SKM-1 treated with dmso at 0.1 percent for 144 hours (cell line): ENCODE measurements at regions not wholly inside any gene's neighbourhood (a gene's known extent, or its start where the extent isn't known, plus 50 kb on each side); places are given as distances from the start of the nearest gene placed in this dataset.

Experiments
- DNase-seq: peaks from one replicate; lab custom pipeline; 2025; ENCODE audit not compliant: unreplicated experiment; lab: John Stamatoyannopoulos, UW

DNA sequence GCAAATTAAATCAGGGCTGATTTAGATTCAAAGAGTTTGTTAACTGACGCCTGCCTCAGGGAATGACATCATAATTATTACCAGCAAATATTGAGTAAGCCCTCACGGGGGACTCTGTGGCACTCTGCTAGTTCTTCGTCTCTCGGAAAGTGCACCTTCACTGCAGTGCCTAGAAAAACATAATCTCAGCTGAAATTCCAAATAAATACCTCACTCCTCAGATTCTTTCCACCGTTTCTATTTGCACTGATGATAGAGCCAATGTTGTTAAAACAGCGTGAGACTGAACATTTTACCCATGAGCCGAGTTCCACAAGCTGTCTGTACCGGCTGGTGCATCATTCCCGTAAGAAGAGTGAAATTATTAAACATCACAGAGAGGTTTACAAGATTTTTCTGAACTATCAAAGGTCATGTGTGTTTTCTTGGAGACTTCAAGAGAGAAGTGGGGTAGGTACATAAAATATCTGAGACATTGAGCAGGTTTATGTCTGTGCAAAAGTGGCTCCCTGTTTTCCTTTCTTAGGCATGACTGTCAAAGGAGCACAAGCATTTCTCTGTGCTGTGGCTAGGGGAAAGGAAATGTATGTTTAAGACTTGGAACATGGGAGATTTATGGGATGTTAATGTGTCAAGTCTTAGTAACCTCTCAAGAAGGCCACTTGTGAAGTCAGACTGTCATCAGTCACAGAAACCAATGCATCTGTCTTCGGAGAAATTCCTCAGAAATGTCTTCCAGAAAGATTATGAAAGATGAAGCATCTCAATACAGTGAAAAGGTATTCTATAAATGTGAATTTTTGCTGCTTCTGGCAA, 119.6 kb downstream of the CBLL2 start:
- no peak for DNase-seq

DNA sequence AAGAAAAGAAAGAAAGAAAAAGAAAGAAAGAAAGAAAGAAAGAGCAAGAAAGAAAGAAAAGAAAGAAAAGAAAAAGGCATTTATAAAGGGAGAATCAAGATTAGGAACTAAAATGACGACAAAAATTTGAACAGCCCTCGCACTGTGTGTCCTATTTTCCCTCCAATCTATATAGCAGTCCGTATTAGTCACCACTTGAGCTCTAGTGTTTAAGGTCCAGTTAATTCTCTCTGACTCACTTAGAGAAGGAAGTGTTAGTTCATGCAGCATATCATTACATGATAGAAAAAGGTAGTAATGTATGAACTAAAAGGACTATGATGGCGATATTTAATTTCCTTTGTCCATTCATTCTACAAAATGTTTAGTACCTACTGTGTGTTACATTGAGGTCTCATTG, 122.7 kb downstream of the CBLL2 start:
- no peak for DNase-seq

DNA sequence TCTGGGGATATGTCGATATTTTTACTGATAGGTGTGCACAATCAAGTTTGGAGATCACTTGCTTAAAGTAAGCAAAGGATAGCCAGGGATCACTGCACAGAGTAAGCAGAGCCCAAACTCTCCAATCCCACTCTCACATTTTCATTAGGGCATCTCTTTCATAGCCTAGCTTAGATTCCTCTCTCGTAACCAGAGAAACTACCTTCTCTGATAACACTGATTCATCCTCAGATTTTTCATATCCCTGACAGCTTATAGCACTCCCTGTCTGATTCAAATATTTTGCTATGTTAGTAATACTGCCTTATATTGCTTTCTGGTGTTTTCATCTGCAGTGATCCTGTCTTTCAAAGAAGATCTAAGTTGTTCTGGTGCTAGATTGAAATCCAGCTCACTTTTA, 123.7 kb downstream of the CBLL2 start:
- no peak for DNase-seq

DNA sequence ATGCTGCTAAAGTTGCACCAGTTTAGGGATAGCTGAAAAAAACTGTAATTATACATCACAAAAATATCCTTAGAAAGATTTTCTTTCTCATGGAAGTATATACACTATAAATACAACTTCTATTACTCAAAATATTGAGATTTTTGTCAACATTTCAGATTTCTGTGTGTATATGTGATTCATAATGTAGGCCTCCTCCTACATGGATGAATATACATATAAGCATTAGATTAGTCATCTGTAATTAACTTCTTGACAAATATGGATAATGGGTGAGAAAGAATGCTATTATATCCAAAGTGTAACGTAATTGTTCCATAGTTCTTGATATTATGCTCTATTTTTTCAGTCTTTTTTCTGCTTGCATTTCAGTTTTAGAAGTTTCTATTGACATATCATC, 124.9 kb downstream of the CBLL2 start:
- no peak for DNase-seq

DNA sequence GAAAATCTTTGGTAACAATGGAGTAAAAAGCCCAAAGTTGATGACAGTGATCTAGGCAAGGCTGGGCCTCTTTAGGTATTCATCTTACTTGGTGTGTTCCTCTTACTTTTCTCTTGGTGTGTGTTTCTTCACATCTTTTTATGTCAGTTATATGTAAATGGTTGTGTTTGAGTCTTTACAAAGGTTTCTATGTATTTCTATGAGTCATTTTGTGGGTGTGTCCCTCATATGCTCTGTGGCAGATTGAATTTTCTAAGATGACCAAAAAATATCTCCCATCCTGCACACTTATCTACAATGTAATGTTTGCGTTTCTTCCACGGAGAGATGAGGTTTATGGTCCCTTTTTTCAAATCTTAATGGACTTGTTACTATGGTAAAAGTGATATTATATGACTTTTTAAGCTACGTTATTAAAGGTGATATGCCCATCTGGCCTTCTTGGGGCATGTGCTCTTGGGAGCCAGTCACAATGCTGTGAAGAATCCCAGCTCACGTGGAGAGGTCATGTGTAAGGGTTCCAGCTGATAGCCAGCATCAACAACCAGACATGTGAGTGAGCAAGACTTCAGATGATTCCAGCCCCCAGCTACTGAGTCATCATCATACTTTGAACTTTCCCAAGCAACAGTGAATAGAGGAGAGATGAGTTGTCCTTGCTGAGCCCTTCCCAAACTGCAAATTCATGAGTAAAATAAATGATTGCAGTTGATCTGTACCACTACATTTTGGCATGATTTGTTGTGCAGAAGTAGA, 126.9 kb downstream of the CBLL2 start:
- no peak for DNase-seq

DNA sequence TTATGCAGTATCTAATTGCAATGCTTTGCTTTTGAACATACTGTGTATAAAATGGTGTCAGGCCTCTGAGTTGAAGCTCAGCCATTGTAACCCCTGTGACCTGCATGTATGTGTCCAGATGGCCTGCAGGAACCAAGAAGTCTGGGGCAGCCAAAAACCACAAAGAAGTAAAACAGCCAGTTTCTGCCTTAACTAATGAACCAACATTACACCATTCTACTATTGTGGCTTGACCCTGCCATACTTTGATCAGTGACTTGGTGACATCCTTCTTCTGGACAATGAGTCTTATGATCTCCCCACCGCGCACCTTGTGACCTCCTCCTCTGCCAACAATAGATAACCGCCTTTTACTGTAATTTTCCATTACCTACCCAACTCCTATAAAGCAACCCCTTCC, 131.6 kb downstream of the CBLL2 start:
- DNase-seq, result no peak

DNA sequence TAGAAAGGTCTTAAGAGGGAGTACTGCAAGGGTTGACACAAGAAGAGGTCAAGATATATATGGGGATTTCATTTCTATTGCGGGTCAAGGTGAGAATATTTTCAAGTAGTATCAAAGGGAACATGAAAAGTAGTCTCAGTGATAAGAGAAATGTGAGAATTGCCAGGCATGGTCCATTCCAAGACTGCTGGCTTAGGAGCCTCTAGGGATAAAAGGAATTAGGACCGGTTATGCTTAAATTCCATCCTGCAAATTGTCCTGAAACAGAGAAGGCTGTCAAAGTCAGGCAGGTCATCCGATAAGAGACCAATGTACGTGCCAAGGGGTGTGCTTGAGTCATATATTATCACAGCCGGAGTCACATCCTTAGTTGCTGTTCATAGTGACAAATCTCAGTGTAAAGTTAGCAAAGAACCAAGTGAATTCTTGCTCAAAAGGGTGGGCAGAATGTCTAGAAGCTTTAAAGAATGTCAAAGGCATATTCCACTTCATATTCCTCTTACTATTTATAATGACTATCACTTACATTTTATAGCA, 133.6 kb downstream of the CBLL2 start:
- DNase-seq, result no peak

DNA sequence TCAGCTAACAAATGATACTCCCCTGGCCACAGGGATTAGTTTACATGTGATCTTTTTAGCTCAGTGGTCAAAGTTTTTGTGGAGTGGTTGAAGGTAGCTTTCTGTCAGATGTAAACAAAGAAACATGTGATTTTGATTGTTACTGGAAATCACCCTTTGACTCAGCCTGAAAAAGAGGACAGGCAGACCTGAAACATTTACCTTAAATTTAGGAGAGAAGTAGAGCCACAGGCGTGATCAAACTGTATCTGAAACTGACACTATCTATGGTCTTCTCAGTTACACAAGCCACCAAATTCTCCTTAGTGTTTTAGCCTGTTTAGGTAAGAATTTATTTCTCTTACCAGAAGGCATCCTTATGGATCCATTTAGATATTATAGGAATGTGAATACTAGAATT, 136.7 kb downstream of the CBLL2 start:
- DNase-seq, result no peak

DNA sequence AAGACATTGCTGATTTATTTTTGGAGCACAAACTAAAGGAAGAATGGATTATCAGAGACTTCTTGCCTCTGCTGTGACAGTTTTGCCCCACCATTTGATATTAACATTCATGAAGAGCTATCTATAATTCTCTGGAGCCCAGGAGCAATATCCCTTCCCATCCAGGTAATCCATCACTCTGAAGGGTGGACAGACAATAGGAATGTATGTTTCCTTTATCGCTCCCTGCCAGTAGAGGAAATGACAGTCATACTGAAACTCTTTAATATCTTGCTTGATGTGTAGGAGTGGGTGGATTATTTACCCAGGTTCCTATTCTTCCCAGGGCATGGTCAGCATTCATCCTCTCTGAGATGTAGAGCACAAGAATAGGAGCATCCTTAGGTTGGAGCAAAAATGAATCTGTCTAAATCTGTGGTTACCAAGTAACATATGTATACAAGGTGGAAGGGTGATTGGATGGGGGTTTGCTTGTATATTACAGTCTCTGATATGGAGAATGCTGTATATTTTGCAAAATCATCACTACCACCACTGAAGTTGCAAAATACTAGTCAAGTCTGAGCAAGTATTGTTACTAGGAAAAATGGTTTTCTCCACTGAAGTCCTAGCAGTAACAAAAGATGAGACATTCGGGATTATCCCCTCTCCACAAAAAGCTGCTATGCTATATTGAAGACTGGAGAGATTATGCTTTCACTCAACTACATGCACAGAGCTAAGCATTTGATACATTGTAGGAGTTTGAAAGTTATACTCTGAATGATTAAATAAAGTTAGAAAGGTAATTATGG, 151.6 kb downstream of the CBLL2 start:
- DNase-seq, result no peak

DNA sequence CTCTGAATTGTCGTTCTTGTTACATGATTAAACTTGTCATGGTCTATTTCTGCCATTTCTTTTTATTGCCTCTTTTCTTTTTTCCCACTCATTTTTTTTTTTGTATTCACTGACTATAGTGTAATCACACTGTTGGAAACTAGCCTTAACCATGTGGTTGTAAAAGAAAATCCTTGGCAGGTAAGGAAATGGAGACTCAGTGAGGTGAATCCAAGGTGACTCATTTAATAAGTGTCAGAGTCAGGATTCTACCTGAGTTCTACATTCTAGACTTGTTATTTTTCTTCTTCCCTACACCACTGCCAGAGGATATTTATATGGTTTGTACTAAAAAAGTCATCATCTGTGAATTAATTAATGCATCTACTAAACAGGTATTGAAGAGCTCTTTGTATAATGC, 152.2 kb downstream of the CBLL2 start:
- no peak for DNase-seq

DNA sequence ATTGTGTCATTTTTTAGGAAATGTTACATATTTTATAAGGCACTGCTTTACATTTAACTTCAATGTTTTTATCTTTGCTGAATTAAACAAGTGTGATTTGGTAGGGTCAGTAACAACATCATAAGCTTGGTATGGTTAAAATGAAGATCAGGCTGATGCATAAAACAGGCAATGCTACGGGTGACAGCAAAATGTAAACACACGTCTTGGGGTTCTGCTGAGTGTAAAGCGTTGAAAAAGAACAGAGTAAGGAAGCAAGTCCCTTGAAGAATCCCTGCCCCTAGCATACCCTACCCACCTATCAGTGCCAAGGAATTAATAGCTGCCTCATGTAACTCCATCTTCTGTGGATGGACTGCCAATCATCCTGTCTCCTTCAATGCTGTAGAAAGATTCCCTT, 157.0 kb downstream of the CBLL2 start:
- DNase-seq, result no peak

DNA sequence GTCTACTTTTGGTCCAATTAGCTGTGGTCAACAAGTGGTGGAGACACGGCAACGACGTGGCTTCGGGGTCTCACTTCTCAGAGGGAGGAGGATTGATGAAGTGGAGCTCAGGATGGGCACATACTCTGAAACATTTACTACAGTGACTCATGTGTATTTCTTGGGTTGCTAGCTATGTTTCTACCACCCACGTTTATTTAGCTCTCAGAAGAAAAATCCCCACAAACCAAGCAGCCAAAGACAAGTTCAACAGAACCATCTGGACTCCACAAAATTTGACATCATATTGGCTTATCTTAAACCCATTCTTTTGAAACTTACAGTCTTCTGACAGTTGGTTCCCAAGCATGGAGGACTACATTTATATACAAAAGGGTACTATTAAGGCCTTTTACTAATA, 158.0 kb downstream of the CBLL2 start:
- no peak for DNase-seq

DNA sequence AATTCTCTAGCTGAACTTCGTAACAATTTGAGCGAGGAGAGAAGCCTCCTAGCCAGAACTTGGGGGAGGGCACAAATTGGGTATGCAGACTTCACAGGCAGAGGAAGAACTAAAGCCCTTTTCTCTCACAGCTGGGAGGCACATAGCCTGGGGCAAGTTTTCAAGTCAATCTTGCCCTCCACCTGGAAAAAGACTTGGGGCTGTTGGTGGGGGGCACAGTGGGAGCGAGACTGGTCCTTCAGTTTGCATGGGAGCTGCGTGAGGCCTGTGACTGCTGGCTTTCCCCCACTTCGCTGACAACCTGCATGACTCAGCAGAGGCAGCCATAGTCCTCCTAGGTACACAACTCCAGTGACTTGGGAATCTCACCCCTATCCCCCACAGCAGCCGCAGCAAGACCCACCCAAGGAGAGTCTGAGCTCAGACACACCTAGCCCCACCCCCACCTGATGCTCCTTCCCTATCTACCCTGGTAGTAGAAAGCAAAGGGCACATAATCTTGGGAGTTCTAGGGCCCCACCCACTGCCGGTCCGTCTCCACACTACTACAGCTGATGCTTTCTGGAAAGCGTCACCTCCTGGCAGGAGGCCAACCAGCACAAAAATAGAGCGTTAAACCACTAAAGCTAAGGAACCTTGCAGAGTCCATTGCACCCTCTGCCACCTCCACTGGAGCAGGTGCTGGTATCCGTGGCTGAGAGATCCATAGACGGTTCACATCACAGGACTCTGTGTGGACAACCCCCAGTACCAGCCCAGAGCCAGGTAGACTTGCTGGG, 160.8 kb downstream of the CBLL2 start:
- no peak for DNase-seq

DNA sequence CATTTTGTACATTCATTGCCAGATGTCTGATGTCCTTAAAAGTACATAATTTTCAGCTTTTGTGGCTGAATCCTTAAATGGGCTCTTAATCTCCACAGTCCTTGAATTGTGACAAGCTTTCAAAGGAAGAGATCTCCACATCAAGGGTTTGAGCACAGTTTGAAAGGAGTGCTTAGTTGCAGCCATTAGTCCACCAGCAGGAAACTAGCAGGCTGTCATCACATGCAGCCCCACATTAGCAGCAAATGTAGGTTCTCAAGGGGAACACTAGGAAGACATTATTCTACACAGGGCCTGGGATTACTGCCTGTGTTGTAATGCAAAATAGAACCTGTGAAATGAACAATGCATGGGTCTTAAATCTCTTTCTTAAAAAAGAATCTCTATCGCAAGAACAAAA, 173.2 kb downstream of the CBLL2 start:
- no peak for DNase-seq

DNA sequence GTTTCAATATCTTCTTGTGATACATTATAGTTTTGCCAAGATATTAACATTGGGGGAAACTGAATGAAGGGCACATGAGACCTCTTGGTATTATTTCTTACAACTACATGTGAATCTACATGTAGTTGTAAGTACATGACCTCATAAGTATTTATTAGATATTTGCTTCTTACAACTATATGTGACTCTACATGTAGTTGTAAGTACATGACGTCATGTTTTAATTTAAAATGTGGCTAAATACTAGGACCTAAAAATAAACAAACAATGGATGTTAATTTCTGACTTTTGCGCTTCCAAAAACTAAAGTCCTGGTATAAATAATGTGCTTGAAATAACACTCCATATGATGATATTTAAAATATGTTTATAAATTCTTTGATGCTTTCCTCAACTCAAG, 190.2 kb downstream of the CBLL2 start:
- DNase-seq, result no peak

DNA sequence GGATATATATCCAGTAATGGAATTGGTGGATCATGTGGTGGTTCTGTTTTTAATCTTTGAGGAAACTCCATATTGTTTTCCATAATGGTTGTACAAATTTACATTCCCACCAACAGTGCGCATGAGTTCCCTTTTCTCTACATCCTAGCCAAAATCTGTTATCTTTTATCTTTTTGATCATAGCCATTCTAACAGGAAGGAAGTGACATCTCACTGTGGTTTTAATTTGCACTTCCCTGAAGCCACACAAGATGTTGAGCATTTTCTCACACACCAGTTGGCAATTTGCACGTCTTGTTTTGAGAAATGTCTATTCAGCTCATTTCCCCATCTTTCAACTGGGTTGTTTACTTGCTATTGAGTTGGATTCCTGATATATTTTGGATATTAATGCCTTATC, 194.9 kb downstream of the CBLL2 start:
- DNase-seq, result no peak

DNA sequence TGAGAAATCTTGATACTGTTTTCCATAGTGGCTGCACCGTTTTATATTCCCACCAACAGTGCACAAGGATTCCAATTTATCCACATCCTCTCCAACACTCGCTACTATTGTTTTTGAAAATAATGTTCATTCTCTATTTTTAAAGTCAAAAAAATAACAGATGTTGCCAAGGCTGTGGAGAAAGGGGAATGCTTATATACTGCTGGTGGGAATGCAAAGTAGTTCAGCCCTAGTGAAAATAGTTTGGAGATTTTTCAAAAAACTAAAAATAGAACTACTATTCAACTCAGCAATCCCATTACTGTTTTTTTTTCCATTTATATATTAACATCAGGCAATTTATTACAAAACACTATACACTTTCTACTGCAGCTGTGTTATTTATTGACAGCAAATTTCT, 208.7 kb downstream of the CBLL2 start:
- DNase-seq, result no peak

DNA sequence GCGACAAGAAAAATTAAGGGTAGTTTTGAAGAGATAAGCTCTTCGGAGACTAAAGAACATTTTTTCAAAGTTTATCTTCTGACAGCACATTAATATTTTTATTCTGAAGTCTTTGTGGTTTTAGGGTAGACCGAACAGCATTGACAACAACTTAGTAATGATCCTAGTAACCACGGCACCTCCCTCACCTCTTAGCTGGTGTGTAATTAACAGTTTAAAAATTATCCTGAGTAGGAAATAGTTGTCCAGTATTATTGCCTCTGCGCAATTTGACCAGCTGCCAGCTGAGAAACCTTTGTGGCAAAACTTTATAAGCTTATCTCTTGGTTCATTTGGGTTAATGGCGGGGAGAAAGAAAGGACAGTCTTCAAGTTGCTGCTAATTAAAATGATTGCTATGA, 213.6 kb downstream of the CBLL2 start:
- no peak for DNase-seq

DNA sequence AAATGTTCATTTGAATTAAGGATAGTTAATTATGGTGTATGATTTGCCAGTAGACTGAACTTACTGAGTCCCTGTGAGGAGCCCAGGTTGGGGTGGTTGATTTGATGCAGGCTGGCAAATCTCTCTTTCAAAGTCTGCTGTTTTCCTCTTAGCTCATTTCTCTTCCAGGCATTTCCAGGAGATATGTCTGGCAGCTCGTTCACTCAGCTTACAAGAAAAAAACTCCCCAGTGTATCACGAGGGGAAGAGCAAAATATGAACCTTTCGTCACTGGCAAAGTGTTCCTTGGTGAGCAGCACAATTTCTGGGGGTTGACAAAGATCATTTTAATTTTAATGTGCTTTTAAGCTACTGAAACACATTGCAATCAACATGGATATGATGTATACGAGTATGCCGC, 244.2 kb downstream of the CBLL2 start:
- no peak for DNase-seq

DNA sequence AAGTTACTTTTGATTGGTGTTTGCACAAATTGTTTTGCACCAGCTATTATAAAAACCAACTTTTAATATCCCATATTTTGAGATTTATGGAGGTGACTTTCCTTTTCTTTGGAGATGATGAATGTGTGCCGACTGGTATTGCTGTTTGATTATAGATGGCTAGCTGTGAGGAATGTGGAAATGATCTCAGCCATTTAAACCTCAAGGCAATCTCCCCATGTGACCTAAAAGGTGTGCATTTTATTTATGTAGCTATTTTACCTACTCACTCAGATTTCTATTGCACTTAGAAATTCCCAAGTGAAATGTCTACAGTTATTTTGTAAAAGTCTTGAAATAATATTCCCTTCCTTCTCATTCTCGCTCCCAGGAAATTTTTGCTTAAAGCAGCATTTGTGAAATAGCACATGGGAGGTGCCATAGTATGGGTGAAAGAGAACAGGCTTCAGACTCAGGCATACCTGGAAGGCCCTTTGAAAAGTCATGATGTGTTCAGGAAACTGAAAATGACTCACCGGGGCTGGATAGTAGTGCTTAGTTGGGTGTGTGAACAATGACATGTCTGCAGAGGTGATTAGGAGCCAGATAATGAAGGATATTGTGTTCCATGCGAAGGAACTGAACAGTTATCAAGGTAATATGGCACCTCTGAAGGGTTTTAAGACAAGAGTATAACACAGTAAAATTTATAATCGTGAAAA, 247.6 kb downstream of the CBLL2 start:
- DNase-seq, result no peak
